HG03097 (cell line): ENCODE measurements at regions not wholly inside any gene's neighbourhood (a gene's known extent, or its start where the extent isn't known, plus 50 kb on each side); places are given as distances from the start of the nearest gene placed in this dataset.
"Not testable (repeated sequence)": the region's sequence is repeated elsewhere in the genome, so short reads cannot be mapped to it uniquely, and the experiment has no call there.

Experiments
- ATAC-seq: cut with Tn5 transposase; IDR thresholded peaks from one replicate; pipeline ENCODE4 v1.9.1; 2021; ENCODE audit not compliant: unreplicated experiment, low FRiP score

- ATAC-seq = no peak
Measured at GRCh38 chr4:104881136-104881886, 265.4 kb upstream of the TET2 start.

GRCh38 chr4:104890598-104891275 is 255.9 kb upstream of the TET2 start:
- no peak for ATAC-seq

DNA sequence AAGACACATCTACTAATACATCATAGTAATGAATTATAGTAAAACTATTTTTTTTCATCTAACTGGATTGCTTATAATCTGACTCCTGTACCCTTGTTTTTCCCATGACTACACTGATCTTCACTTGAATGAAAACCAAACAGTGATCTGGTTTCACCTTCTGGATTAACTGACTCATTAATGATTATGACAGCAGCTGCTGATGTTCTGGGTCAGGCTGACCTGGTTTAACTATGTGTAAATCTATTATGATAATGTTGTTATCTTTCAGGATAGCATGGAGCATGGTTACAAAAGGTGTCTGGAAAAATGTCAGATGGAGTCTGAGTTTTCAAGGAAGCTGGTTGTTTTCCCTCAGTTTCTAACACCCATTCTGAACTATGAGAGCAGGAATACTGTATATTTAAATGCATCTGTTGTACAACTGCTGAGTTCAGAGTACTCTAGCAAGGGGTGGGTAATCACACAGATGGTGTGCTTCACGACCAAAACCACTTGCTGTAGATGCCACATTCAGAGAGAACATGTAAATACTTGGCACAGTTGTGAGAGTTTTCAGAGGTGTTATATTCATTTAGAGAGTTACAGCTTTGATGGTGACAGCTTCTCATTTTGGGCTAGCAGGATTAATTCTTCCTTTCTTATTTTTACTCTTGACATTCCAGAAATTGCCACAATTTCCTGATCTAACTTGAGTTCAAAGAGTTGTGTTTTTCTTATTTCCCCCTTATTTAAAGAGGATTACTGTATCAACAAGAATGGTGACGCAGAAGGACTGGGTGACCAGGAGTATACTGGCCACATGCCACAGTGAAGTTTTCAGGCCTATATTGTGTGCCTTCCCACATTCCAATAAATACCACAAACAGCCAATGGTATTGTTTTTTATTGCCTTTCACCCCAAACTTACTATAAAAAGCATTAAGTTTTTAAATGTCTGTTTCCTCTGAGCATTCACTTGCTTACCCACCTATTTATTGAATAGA is 249.7 kb upstream of the TET2 start:
- peak; percentile 64 for ATAC-seq

DNA sequence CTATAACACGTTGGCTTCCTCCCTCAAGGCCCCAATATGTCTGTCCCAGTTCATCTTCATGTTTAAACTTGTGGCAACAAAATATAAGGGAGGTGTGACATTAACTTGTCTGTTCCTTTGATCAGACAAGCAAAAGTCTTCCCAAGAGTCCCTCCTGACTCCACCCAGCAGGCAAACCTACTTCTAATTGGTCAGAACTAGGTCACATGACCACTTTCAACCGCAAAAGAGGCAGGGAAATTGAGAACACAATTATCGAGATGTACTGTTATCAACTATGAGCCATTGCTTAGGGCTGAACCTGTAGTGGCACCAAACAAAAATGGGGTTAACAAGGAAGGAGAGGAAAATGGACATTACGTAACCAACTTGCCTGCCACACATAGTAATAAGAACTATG is 246.8 kb upstream of the TET2 start:
- no peak for ATAC-seq

- ATAC-seq = no peak
Measured at GRCh38 chr4:104901438-104901837, 245.2 kb upstream of the TET2 start.

DNA sequence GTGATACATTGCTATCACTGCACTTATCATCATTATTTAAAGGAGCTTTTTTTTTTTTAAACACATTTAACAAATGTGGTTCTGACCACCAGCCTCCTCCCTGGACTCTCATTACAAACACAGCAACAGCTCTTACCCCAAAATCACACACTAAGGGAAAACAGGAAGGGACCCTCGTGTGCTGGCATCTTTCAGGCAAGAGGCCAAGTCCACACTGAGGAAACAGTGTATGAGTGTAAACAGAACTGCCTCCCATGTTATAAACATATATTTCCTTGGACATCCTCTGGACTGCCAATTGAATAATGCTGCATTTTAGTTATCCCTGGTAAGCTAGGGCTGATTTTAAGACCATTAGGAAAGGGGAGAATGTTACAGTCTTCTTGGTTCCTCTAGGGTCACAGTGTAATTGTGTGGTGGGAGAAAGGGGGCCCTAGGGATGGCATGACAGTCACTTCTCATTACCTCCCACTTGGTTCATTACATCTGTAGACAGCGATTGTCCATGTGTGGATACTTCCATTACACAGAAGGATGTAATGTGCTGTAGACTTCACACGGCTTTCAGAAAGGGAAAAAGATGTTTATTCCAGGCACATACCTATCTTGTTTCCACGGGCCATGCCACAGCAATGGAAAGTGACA is 244.6 kb upstream of the TET2 start:
- ATAC-seq = no peak

- no peak for ATAC-seq
Measured at GRCh38 chr4:104905065-104905464, 241.6 kb upstream of the TET2 start.

- no peak for ATAC-seq
Measured at GRCh38 chr4:104905546-104905945, 241.1 kb upstream of the TET2 start.

DNA sequence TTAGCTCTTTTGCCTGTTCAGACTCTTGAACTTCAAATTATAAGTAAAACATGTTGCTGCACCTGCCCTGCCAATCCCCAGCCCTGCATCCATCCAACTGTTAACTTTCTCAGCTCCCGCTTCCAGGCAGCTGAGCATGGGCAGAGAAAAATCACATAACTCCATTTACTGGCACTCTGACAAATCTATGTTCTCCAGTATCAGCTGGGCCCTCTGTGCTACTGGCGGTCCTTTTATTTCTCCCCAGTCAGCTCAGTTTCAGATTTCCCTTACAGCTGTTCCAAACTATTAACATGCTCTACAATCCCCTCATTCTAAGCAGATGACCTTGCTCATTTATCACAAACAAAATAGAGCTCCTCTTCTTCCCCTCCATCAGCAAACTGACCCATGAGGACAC is 240.4 kb upstream of the TET2 start:
- ATAC-seq = no peak

- no peak for ATAC-seq
Measured at GRCh38 chr4:104907074-104907649, 239.5 kb upstream of the TET2 start.

GRCh38 chr4:104907991-104908390 is 238.7 kb upstream of the TET2 start:
- no peak for ATAC-seq

DNA sequence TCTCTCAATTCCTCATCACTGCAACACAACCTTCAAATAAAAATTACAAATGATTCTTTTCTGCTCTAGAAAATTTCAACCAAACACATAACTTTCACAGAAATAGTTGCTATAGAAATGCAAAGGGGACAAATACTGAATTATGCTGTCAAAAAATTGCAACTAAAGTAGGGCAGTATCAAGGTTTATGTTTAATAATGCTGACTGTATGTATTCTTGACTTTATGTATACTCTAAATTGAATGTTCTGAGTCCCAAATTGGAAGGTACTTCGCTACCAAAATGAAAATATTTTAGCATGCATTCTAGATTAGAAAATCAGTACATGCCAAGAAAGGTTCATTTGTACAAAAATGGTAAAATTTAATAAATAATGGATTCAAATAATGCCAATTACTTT is 237.3 kb upstream of the TET2 start:
- ATAC-seq = no peak

- no peak for ATAC-seq
Measured at GRCh38 chr4:104912518-104912917, 234.2 kb upstream of the TET2 start.

GRCh38 chr4:104915373-104915772 is 231.3 kb upstream of the TET2 start:
- no peak for ATAC-seq

GRCh38 chr4:104915864-104916263 is 230.8 kb upstream of the TET2 start:
- no peak for ATAC-seq

DNA sequence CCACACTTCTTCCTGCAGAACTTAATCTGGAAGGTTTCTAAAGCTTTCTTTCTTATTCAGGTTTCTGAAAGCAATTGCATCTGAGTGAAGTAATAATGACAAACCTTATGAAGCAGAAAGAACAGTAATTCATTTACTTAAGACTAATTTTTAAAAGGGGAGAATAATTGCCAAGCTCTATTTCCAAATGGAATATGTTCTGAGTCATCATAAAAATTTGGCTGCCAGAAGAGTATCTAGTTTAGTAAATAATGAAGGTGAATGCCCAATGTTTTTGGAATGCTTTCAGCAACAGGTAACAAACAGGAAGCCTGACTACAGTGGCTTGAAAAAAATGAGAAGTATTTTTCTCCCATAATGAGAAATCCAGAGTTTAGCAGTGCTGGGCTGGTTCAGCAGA is 227.3 kb upstream of the TET2 start:
- no peak for ATAC-seq

- ATAC-seq = no peak
Measured at GRCh38 chr4:104930298-104930697, 216.4 kb upstream of the TET2 start.

DNA sequence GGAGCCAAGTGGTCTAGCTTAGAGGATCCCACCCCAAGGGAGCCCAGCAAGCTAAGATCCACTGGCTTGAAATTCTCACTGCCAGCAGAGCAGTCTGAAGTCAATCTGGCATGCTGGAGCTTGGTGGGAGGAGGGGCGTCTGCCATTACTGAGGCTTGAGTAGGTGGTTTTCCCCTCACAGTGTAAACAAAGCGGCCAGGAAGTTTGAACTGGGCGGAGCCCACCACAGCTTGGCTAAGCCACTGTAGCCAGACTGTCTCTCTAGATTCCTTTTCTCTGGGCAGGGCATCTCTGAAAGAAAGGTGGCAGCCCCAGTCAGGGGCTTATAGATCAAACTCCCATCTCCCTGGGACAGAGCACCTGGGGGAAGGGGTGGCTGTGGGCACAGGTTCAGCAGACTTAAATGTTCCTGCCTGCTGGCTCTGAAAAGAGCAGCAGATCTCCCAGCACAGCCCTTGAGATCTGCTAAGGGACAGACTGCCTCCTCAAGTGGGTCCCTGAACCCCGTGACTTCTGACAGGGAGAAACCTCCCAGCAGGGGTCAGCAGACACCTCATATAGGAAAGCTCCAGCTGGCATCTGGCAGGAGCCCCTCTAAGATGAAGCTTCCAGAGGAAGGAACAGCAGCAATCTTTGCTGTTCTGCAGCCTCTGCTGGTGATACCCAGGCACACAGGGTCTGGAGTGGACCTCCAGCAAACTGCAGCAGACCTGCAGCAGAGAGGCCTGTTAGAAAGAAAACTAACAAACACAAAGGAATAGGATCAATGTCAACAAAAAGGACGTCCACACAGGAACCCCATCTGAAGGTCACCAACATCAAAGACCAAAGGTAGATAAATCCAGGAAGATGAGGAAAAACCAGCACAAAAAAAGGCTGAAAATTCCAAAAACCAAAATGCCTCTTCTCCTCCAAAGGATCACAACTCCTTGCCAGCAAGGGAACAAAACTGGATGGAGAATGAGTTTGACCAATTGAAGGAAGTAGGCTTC is 215.6 kb upstream of the TET2 start:
- not testable (repeated sequence) for ATAC-seq

DNA sequence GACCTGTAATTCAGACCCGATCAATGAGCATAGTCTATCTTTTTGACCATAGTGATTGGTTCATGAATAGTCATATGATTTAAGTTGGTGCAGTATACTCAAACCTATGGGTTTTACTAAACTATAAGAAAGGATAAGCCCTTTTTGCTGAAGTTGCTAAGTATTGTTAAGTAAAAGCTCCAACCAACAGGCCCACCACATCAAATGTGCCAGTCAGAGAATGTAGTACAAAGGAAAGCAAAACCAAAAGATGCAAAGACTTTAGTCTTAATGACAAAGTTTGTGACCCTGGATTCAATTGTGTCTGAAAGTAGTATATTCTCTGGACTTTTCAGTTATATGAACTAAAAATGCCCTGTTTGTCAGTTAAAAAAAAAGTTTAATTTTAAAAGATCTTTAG is 208.1 kb upstream of the TET2 start:
- ATAC-seq = no peak
